GM19240 (cell line): ENCODE measurements at regions not wholly inside any gene's neighbourhood (a gene's known extent, or its start where the extent isn't known, plus 50 kb on each side); places are given as distances from the start of the nearest gene placed in this dataset.

ENCODE experiments used
- DNase-seq: peaks from one replicate; pipeline ENCODE4 v3.0.0; 2011; ENCODE audit warnings: low spot score; ENCODE audit not compliant: insufficient read length

DNA sequence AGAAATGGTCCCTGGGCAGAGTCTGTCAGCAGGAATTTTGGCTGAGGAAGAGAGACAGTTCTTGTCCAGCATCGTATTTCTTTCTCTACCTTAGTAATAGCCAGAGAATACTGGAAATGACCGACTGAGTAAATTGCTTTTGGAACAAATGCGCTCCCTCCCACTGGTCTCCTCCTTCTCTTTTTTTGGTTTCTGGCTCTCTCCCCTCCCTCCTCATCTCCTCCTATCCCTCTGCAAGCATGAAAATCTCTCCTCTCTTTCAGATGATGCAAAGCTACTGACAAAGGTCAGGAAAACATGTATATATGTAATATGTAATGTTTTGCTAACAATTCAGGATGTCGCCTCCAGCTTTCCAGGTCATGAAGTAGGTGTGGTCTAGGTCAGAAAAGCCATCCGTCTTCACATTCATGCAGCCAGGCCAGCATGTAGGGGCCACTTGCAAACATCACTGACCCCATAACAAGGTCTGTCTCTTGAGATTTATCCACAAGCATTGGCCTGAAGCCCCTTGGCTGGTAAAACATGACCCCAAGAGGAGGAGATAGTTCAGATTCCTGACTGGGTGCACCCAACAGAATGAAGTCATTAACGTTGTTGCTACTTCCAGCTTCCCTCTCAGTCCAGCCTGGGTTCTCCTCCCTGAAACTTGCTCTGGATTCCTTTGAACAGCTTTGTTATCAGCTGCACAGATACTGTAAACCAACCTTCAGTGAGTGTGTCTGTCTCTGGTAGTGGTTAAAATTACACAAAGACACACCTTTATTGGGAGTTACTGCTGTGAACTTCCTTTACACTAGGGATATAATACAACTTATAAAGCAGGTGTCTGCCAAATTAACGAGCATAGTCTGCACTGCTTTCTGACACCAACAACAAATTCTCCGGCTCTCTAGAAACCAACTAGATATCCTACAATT lies 864.4 kb upstream of the KLHL29 start:
- no peak for DNase-seq

DNA sequence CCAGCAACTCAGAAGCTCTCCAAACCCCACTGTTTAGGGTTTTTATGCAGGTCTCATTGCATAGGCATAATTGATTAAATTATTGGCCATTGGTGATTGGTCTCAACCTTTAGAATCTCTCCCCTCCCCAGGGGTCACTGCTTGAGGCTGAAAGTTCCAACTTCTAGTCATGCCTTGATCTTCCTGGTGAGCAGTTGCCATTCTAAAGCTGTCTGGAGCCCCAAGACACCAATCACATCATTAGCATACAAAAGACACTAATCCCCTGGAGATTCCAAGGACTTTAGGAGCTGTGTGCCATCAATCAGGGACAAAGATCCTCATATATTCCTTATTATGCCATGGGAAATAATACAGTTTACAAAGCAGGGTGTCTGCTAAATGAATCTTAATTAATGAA lies 863.4 kb upstream of the KLHL29 start:
- no peak for DNase-seq

DNA sequence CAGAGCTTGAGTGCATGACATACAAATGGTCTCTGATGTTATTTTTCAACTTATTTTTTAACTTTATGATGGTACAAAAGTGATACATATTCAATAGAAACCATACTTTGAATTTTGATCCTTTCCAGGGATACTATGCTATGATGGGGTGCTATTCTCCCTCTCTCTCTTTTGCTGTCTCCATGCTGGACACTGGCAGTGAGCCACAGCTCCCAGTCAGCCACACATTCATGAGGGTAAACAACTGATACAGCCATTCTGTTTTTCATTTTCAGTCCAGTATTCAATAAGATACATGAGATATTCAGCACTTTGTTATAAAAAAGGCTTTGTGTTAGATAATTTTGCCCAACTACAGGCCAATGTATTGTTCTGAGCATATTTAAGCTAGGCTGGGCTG lies 859.3 kb upstream of the KLHL29 start:
- DNase-seq = no peak

DNA sequence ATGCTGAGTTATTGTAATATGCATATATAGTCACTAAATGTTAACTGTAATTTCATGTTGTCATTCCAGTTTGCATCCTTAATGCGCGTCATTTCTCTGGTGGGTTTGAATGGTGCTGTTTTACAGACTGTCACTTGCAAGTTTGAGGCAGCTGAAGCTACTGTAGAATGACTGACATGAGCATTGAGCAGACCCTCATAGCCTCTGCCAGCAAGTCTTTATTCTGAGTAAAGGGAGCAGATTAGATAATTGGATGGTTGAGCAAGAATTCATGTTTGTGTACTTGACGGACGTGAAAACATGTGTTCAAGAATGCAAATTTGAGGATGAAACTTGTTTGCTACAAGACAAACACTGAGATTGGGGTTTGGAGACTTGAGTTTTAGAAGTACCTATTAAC lies 854.8 kb upstream of the KLHL29 start:
- no peak for DNase-seq

DNA sequence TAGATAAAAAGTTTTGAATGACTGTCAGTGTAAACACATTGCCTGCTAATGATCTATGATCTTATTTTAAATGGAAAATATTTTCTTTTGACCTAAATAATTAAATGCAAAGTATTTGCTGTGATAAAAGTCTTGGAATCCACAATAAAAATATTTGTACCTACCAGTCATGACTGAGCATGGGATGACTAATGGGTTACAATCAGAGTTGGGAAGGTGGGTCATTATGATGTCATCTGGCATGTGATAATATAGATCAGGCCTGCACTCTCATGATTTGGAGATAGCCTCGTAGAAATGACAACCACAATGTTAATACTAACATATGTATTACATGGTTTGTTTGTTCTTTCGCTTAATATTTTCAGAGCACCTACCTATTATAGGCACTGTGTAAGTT lies 848.8 kb upstream of the KLHL29 start:
- DNase-seq = no peak

DNA sequence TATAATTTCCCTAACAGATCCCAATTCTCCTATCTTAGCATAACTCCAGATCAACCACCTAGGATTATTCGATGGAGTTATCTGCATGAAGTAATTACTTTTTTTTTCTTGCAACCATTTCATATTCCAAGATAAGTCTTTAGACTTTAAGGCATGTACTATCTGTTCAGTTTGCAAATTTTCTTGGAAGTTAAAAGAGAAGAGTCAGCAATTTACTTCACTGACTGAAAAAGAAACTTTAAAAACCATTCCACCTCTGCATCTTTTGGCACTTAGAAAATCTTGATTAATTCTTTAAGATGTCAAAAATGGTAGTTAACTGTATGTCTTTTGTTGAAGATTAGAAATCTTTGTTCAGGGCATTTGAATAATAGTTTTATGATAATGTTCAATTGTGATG lies 830.5 kb upstream of the KLHL29 start:
- DNase-seq = no peak

DNA sequence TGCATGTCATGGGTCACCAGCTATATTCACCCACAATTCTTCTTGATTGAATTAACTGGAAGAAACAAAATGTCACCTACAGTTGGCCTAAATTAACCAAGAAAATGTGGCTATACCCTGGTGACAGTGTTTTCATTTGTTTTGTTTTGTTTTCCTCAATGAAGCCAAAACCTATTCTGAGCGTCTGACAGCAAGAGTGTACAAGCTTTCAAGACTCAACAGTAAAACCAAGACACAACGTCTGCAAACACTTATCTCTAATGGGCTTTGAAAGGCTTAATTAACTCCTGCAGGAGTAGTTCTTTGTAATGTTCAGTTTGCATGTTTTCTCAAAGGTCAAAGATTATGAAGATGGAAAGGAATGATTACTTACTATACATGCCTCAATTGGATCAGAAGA lies 827.6 kb upstream of the KLHL29 start:
- no peak for DNase-seq

DNA sequence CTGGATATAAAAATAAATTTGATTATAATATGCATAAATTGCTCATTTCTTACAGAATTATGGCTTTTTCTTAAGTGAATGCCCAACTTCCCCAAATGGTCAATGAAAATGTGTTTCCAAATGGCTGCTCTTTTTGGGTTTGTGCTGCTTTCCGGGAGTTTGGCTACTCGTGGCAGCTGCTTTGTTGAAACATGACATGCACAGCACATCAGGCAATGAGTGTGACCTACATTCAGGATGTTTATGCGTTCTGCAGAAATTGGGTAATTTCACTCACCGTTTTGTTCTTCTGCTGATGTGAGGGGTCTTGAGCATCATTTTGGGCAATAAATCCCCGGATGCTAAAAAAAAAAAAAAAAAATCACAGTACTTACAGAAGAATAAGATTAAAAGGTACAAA lies 825.0 kb upstream of the KLHL29 start:
- DNase-seq = no peak

DNA sequence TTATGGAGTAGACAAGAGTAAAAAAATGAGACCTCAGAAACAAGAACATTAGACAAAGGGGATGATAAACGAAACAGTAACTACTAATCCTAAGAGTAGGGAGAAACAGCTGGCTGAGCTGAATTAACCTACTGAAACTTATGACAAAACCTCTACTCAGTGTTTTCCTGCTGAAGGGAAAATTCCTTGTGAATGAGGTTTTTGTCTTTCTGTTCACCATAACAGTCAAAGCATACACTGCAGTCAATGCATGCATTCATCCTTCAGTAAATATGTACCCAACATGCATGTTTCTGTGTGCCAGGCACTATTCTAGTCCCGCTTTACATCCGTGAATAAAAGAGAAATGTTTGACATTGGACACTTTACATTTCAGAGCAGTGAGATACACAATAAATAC lies 805.6 kb upstream of the KLHL29 start:
- no peak for DNase-seq

DNA sequence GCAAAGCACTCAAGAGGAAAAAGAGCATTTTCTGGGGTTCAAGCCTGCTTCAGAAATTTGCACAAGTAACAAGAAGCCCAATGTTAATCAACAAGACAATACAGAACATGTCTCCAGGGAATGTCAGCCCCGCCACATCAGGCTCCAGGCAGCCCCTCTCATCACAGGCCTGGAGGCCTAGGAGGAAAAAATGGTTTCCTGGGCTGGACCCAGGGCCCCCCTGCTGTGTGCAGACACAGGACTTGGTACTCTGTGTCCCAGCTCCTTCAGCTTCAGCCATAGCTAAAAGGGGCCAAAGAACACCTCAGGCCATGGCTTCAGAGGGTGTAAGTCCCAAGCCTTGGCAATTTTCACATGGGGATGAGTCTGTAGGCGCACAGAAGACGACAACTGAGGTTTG lies 802.9 kb upstream of the KLHL29 start:
- no peak for DNase-seq

DNA sequence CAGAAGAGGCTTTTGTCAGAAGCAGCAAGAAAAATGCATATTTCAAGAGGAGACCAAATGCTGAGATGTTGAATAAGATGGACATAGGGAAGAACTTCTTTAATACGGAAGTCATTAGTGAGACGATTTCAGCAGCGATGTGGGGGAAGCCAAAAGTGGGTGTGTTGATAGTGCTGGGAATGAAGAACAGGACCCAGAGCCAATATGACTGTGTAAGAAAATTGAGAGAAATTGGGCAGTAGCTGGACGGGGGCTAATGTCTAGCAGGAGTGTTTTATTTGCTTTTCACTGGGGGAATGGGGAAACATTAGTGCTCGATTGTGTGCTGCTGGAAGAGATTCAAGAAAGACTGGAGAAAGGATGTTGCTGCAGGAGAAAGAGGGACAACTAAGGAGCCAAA lies 788.7 kb upstream of the KLHL29 start:
- no peak for DNase-seq

DNA sequence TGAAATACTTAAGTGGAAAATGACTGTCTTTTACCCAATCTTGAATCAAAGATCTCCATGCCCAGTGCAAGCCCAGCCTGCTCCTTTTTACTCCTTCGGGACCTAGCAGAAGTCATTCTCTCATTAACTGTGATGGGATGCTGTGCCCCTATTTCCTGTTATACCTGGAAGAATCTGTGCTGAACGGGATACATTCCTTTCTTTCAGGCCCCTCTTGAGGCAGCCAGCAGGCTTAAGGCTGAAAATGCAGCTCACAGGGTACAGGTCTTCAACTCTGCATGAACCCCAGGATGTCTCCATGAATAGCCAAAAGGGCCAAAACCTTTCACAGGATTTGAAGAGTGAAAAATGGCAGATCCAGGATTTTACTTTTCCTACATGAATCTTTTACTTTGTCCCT lies 784.8 kb upstream of the KLHL29 start:
- DNase-seq = no peak

DNA sequence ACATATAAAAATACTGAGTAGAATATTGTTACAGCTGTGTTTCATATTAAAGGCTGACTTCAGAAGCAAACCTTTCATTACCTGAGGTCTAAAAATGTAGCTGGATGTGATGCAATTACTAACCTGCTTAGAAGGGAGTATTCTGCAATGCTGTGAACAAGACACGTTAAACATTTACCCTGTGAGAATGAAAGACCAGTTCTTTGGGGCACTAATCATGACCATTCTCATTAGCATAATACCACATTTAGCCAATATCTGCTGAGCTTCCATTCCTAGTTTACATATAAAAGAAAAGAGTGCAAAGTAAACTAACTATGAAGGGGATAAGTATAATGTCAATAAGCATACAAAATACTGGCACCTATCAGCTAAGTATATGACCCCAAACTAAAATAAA lies 784.0 kb upstream of the KLHL29 start:
- no peak for DNase-seq

DNA sequence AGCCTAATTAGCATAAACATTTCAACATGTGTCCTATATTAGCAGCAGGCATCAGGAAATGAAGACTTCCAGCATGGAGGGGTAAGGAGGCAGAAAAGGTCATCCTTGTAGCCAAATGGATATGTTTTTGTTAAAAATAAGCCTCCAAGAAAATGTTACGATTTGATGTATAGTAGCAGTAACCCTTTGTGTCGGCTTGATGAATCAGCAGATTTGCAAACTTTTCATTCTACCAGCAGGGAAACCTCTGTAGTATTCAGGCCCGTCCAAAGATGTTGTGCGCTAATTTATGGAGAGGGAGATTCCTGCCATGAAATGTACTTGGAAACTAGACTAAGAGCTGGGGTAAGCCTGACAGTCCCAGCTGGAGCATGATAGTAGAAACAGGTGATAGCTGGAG lies 780.8 kb upstream of the KLHL29 start:
- no peak for DNase-seq

DNA sequence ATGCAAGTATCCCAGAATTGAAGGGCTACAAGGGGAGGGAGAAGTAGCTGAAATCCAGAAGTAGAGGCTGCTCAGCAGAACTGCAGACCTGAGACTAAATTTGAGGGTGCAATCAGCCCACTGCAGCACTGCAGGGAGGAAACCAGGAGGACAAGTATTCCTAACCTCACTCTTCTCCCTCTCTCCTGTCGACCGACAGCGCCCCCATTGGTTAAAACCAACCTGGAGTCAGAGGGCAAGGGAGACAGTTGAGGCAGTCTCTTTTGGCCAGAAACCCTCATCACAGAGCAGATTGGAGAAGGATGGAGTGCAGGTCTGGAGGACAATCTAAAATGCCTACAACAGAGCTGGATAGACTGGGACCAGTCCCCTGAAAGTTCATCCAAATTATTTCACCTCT lies 768.9 kb upstream of the KLHL29 start:
- DNase-seq = no peak

DNA sequence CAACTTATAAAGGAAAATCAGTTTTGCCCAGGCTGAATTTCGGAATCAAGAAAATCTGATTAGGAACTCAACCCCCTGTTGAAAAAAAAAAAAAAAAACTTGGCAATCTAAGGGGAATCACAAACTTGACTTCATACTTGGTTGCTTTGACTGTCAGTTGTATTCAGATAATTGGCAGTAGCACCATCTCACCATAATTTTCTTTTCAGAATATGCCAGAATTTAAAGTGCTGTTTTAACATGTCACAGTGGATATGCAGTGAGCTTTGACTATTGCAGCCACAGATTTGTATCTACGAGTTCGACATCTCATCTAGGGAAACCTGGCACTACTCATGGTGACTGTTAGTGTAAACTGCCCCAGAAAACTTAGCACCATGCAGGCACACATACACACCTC lies 761.4 kb upstream of the KLHL29 start:
- no peak for DNase-seq

DNA sequence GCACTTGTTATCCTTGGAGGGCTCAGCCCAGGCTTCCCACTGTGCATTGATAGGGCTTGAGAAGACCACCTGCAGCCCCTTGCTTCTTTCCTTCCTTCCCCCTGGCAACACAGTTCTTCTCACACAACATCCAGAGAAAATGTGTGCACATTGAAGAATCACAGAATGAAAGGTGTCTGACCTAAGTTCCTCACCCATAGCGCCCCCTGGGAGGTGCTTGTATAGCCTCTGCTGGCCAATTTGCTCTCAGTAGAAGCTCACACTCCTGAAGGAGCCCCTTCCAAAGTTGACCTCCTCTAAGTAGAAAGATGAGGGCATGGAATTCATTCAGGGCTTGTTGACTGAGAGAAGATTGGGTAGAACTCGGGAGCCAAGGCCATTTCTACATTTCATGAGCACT lies 758.4 kb upstream of the KLHL29 start:
- DNase-seq = no peak

DNA sequence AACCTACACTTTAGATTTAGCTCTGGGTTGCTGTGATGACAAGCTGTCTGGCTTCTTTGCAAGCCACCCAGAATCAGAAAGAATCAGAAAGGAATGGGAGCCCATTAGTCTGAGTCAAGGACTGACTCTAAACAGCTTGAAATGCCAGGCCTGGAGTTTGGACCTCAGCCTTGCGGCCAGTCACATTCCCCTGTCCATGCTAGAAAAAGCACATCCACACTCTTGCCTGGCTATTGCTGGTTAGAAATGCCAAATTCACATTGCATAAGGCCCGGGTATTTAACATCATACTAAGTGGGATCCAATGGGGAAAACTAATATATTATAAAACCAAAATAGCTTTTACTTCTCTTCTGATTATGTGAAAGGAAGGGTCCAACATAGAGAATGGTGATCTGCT lies 756.8 kb upstream of the KLHL29 start:
- DNase-seq = no peak

DNA sequence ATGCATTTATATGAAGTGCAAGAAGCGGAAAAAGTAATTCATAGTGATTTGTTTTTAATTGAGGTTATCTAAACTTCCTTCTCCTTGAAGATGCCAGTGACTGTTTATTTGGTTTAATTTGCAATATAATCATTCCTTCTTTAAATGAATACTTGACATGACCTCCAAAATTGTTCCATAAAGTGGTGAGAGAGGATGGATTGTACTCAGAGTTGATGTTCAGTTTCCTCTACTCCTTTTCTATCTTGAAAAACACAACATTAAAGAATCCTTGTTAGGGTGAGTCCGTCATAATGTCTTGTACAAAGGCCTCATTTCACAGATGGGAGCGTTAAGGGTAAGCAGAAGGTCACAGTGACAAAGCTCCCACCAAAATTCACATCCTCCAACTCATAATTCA lies 756.1 kb upstream of the KLHL29 start:
- no peak for DNase-seq

DNA sequence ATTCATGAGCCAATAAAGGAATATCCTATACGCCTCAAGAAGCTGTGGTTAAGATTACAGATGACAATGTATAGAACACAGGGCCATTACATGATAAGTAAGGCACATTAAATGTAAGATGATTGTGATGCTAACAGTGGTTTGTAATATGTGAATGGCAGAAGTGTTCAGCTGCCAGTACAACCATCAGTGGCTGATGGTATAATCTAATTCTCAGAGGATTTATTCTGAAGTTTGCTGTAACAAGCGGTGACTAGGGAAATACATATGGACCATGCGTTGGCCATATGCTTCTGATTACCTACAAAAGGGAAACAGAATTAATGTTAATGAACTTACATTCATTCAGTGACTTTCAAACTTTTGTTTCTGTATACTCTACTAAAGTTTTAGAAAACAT lies 750.8 kb upstream of the KLHL29 start:
- DNase-seq = no peak

DNA sequence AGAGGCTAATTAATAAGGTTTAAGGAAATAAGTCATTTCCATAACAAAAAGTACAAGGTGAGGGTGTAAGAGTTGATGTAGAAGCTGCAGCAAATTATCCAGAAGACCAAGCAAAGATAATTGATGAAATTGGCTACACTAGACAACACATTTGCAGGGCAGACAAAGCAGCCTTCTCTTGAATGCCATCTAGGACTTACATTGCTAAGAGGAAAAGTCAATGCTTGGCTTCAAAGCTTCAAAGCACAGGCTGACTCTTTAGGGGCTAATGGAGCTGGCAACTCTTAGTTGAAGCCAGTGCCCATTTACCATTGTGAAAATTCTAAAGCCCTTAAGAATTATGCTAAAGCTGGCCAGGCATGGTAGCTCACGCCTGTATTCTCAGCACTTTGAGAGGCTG lies 728.6 kb upstream of the KLHL29 start:
- no peak for DNase-seq

DNA sequence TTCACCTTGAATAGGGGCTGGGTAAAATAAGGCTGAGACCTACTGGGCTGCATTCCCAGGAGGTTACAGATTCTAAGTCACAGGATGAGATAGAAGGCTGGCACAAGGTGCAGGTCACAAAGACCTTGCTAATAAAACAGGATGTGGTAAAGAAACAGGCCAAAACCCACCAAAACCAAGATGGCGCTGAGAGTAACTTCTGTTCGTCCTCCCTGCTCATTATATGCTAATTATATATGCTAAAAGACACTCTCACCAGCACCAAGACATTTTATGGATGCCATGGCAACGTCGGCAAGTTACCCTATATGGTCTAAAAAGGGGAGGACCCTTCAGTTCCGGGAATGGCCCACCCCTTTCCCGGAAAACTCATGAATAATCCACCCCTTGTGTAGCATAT lies 711.5 kb upstream of the KLHL29 start:
- DNase-seq = no peak

DNA sequence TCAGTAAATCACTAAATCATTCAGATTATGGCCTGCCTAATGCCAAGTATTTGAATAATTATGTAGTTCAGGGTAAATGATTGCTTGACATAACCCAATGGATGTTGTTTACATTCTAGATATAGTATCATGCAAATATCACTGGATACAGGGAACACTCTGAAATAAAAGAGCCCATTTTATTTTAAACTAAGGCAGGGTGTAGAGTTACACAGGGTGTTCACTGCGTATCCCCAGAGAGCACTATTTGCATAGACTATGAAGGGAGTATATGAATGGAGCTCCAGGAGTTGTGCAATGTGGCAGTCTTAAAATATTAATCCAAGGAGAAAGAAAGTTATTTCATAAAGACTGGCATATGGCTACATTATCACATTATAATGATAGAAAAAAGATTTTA lies 701.1 kb upstream of the KLHL29 start:
- no peak for DNase-seq

DNA sequence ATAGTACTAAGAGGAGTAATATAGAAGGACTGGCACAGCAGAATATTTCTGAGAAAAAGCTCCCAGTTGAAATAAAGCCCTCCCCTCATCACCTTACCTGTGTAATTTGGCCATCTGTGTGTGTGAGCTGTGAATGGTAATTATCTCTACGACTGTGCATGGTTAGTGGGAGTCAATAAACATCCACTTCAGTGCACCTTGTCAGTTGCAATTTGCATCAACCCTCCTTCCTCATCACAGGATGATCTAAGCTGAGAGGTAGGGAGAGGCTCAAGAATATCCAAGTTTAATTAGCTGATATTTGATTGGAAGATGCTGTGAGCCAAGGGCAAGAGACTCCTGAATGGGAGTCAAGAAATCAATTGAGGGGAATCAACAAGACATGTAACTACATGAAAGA lies 694.9 kb upstream of the KLHL29 start:
- DNase-seq = no peak
